Stimulated activated CD4-positive, alpha-beta T cell treated with anti-CD3 and anti-CD28 coated beads, Interleukin-12 subunit alpha, Interleukin-12 subunit beta, amount 100 ng/mL, for 24 hours (primary cell): ENCODE measurements at regions not wholly inside any gene's neighbourhood (a gene's known extent, or its start where the extent isn't known, plus 50 kb on each side); places are given as distances from the start of the nearest gene placed in this dataset.
"Not testable (repeated sequence)": the region's sequence is repeated elsewhere in the genome, so short reads cannot be mapped to it uniquely, and the experiment has no call there.

Experiments
- DNase-seq, 2 experiments: peaks; one replicate each; pipeline ENCODE4 v3.0.0-alpha.2; 2020; ENCODE audit warnings: low read depth in 2 of 2

- DNase-seq, result no peak
Observed at GRCh38 chr22:46040471-46041465, 63.8 kb upstream of the WNT7B start.

DNA sequence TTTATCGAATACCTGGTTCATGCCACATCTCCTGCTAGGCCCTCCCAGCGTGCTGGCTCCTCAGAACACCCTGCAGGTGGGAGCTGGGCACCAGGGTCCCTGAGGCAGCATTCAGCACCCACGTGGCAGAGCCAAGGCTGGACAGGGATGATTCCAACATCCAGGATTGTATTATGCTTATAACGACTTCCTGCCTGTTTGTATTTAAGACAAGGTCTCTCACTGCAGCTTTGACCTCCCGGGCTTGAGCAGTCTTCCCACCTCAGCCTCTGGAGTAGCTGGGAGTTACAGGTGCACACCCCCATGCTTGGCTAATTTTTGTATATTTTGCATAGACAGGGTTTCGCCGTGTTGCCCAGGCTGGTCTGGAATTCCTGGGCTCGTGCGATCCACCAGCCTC, 64.7 kb upstream of the WNT7B start:
- DNase-seq, result no peak

DNA sequence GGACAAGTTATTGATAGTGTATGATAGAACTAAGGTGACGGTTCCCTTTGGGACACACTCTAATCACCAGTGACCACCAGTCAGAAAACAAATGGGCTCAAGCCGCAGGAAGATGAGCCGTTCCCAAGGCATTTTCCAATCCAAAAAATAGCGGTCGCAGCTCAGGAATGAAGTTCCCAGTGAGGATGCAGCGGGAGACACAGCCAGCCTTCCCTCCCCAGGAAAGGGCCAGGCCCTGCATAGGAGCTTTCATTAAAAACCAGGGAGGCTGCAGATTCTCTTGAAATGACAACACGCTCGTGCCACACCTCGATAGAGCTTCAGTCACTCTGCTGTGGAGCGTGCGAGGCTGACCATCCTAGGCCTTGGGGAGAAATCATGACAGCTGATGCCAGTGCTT, 65.8 kb upstream of the WNT7B start:
- DNase-seq, result no peak

- no peak for DNase-seq
Observed at GRCh38 chr22:46043339-46043738, 66.4 kb upstream of the WNT7B start.

- DNase-seq, result no peak
Observed at GRCh38 chr22:46043816-46044620, 67.1 kb upstream of the WNT7B start.

DNA sequence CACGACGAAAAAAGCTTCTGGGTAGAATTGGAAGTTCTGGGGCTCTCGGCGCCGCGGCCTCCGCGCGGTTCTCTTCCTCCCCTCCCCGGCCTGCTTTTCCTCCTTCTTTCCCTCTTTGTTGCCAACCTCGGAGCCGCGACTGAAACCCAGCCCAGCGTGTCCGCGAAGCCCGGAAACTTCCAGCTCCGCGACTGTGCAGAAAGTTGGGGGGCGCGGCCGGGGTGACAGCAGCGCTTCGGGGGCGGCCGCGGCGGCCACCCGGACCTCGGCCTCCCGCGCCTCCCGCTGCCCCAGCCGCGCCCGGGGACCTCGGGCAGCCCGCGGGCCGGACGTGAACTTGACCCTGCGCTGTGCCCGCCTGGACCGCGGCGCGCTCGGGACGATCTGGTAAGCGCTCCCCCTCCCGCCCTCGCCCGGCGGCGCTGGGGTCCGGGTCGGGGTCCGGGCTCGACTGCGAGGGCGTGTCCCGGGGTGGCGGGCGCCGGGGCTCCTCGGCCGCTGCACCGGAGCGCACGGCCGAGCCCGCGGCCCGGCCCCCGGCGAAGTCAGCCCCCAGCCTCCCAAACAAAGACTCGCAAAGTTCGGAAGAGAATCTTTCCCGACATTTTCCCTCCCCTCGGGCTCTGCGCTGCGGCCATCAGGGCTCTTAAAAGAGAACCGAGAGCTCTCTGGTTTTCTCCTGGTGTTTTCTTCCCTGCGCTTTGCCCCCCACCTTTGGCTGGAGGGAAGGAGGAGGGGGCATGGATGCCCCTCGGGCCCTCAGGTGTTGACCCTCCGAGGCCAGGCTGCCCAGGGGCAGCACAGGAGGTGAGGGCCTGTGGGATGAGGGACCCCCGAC, 67.9 kb upstream of the WNT7B start:
- no peak for DNase-seq

DNA sequence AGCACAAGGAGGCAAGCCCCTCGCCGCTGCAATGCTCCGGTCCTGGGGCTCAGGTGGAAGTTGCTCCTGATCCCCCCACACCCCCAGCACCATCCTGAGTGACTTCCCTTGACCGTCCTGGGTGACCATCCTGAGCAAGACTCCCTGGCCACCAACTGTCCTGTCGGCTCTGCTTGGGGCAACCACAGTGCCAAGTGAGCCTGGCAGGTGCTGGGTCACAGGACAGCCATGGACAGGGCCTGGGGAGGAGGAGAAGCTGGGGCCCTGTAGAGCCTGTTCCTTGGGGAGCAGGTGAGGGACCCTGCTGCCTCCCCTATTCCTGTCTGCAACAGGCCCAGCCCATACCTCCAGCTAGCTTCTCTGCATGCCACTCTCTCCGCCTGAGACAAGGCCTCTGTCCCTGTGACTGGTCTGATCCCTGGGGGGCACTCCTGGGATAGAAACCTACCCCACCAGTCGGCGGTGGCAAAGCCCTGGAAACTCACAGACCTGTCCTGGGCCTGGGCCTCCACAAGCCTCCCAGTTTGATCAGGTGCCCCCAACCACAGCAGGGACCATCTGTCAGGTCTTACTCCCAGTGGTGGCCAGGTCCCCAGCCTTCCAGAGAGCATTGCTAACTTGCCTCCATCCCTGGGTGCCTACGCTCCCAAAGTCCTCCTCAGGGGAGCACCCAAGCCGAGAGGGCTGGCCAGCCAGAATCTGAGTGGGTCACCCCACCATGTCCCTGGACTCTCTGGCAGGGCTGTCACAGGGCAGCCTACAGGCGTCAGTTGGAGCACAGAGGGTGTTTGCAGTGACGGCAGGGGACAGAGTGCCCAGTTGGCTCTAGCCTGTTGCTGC, 68.7 kb upstream of the WNT7B start:
- DNase-seq, result no peak

- DNase-seq, result no peak
Observed at GRCh38 chr22:46046299-46046685, 69.3 kb upstream of the WNT7B start.

- DNase-seq, result no peak
Observed at GRCh38 chr22:46047226-46047625, 70.3 kb upstream of the WNT7B start.

DNA sequence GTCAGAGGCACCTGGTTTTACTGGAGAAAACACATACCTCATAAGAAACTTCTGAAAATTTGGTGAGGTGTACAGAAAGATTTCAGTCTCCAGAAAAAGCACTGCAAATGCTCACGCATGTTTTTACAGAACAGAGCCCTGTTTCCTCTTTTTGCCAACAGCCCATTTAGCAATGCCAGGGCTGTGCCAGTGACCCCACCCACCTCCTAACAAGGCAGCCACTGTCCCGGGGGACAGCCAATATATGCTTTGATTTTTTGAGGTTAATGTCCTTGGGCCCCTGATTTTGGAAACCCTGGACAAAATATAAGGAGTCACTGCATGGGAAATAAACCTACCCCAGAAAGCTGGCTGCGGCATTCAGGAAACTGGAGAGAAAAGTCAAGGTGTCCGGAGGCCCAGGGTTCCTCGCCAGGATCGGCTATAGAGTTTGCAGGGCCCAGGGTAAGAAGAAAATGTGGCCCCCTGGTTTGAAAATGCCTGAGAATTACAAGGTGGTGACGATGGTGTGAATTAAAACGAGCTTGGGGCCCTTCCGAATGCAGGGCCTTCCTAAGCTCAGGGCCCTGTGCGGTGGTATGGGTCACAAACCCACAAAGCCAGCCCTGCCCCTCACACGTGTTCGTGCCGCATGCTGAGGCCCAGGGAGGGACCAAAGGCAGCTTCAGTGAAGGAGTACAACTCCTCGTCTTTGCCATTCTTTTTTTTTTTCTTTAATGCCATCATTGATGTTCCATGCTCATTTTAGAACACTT, 71.1 kb upstream of the WNT7B start:
- no peak for DNase-seq

- not testable (repeated sequence) for DNase-seq
Observed at GRCh38 chr22:46048661-46049060, 71.7 kb upstream of the WNT7B start.

DNA sequence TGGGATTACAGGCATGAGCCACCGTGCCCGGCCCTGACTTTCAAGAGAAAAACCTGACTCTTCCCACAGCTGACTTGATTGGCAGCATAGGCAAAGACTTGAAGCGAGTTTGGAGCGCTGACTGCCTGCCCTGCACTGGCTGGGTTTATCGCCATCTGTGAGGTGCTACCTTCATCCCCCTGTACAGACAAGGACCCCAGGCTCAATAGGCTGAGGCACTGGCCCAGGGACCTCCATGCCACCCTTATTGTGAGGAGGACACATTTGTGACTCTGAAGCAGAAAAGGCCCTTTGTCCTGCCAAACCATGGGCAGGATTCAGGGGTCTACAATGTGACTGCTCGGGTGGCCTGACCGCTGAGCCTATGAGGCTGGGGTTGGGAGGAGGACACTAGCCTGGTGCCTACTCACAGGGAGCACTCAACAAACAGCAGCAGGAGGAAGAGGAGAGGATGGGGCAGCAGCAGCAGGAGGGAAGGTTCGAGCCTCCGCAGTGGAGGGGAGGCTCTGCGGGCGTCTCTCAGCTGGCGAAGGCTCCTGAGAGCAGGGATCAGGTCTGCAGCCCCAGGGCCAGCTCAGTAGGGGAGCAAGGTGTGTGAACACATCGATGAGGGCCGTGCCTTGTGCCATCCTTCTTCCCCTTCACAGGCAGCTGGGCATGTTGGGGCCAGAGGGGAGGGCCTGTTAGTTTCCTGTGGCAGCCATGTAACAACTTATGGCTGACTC, 72.9 kb upstream of the WNT7B start:
- DNase-seq, result no peak

DNA sequence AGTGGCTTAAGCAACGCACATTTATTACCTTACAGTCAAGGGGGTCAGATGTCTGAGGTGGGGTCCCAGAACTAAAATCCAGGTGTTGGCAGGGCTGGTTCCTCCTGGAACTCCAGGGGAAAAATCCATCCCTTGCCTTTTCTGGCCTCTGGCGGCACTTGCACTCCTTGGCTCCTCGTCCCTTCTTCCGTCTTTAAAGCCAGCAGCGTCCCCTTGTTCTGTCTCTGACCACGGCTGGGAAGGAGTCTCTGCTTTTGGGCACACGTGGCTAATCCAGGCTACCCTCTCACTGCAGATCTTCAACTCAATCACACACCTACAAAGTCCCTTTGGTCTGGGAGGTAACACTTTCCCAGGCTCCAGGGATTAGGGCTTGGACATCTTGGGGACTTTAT, 73.5 kb upstream of the WNT7B start:
- no peak for DNase-seq

GRCh38 chr22:46050916-46051614, 74.1 kb upstream of the WNT7B start:
- no peak for DNase-seq

DNA sequence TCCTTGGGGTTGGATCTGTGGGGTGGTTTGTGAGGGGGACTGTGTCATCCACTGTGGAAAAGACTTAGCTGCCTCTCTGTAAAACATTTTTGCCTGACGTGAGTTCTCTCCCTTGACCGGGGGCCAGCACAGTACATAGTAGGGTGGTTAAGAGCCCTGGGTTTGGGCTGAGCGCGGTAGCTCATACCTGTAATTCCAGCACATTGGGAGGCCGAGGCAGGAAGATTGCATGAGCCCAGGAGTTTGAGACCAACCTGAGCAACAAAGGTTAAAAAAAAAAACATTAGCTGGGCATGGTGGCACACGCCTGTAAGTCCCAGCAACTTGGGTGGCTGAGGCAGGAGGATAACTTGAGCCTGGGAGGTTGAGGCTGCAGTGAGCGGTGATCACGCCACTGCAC, 74.7 kb upstream of the WNT7B start:
- no peak for DNase-seq

DNA sequence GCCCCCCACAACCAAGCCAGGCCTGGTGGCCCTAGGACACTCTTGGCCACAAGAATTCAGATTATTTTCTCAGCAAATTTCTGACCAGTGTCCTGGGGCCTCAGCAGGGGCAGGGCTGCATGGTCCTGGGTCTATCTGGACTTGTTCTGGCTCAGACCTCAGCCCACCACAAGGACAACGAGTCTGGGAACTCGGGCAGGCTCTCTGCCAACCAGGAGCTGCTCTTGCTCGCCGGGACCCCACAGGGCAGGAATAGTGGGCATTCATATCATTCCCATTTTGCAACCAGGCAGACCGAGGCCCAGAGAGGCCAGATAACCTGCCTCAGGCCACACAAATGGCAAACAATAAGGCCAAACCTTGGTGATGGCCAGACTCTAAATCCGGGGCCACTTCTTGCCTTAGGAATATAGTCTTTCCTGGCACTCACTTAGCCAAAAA, 75.4 kb upstream of the WNT7B start:
- no peak for DNase-seq

- DNase-seq, result no peak
Observed at GRCh38 chr22:46052801-46053562, 76.0 kb upstream of the WNT7B start.

- DNase-seq, result peak in 1 of 2 experiments; percentile 34
Observed at GRCh38 chr22:46053563-46054090, 76.7 kb upstream of the WNT7B start.
